Left ventricle myocardium inferior (tissue), 1 donor: ENCODE measurements at regions not wholly inside any gene's neighbourhood (a gene's known extent, or its start where the extent isn't known, plus 50 kb on each side); places are given as distances from the start of the nearest gene placed in this dataset.

Experiments used
- DNase-seq: peaks from one replicate; pipeline ENCODE4 v3.0.0-alpha.2; 2020
- H3K27ac ChIP-seq: fragments of 200-600 bp; replicated peaks from 2 replicates; pipeline ENCODE4 v1.8.0; 2021
- H3K27me3 ChIP-seq: fragments of 200-600 bp; 2 replicates; pipeline ENCODE4 v1.8.0; 2021; ENCODE audit warnings: low read depth
- H3K36me3 ChIP-seq: fragments of 200-600 bp; 2 replicates; pipeline ENCODE4 v1.8.0; 2021
- H3K4me1 ChIP-seq: fragments of 200-600 bp; 2 replicates; pipeline ENCODE4 v1.8.0; 2021
- H3K4me3 ChIP-seq: fragments of 200-600 bp; 2 replicates; pipeline ENCODE4 v1.8.0; 2021; ENCODE audit warnings: mild to moderate bottlenecking, moderate library complexity
- H3K9me3 ChIP-seq: fragments of 200-600 bp; replicated peaks from 2 replicates; pipeline ENCODE4 v1.8.0; 2021
- CTCF ChIP-seq: fragments of 200-600 bp; IDR thresholded peaks from 2 replicates; pipeline ENCODE4 v1.8.0; 2021; ENCODE audit warnings: antibody characterized with exemption, mild to moderate bottlenecking, borderline replicate concordance
- intact Hi-C: fragments of 100-400 bp; cut with micrococcal nuclease; formaldehyde crosslinking; loops from one replicate; pipeline ENCODE4 v1.11.0; 2022
- donor health status: DM: no; HTN: yes; CAD: no; lungs with severe emphysema.

- Histone ChIP-seq H3K27me3 (peaks cover 93% of the 10 kb centered on the region), H3K4me3 (no peak overlapping the region), H3K9me3 (no peaks in the 10 kb centered on the region), H3K36me3 (no peaks in the 10 kb centered on the region), H3K27ac (no peak overlapping the region), H3K4me1 (peaks cover 11% of the 10 kb centered on the region)
- intact Hi-C loops: no loop called here
- DNase-seq: no peak
- no peak for TF ChIP-seq CTCF
Observed at GRCh38 chr9:97802276-97802675, 50.8 kb upstream of the FOXE1 start.

- Histone ChIP-seq H3K9me3 (no peaks in the 10 kb centered on the region), H3K27me3 (peaks cover 95% of the 10 kb centered on the region), H3K4me1 (peaks cover 11% of the 10 kb centered on the region), H3K36me3 (no peaks in the 10 kb centered on the region), H3K4me3 (peak overlapping the region; percentile 67), H3K27ac (no peak overlapping the region)
- TF ChIP-seq CTCF: peak; percentile 20
- intact Hi-C loops: no loop called here
- peak; percentile 63 for DNase-seq
Observed at GRCh38 chr9:97803167-97804058, 49.6 kb upstream of the FOXE1 start.
